ENCODE measurements at regions not wholly inside any gene's neighbourhood (a gene's known extent, or its start where the extent isn't known, plus 50 kb on each side); places are given as distances from the start of the nearest gene placed in this dataset.
"Not testable (repeated sequence)": the region's sequence is repeated elsewhere in the genome, so short reads cannot be mapped to it uniquely, and the experiment has no call there.

DNA sequence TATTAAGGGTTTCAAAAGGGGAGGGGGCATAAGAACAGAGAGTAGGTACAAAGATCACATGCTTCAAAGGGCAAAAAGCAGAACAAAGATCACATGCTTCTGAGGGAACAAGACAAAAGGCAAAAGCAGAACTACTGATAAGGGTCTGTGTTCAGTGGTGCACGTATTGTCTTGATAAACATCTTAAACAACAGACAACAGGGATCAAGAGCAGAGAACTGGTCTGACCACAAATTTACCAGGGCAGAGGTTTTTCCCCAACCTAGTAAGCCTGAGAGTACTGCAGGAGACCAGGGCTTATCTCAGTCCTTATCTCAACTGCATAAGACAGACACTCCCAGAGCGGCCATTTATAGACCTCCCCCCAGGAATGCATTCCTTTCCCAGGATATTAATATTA, 900.2 kb upstream of the PRKX start:
- DNase-seq; intact Hi-C loops (cut with micrococcal nuclease): not testable (repeated sequence)

More for the DNA sequence above, 900.2 kb upstream of the PRKX start:
- H3K36me3 ChIP-seq (ENCODE audit: control insufficient read depth, insufficient read depth, low read length); H3K9me3 ChIP-seq (ENCODE audit: control insufficient read depth, insufficient read depth, low read length); H3K9me1 ChIP-seq (ENCODE audit: insufficient read depth, low read length); H2BK20ac ChIP-seq (ENCODE audit: low read depth, low read length); H2AK5ac ChIP-seq (ENCODE audit: low read depth, low read length); H4K91ac ChIP-seq (ENCODE audit: insufficient read depth, low read depth, low read length); H3K23ac ChIP-seq (ENCODE audit: low read depth, low read length); H4K8ac ChIP-seq (ENCODE audit: low read depth in 2 of 2, low read length in 2 of 2); H2BK120ac ChIP-seq (ENCODE audit: low read depth, low read length); H4K5ac ChIP-seq (ENCODE audit: low read depth, low read length); CTCF ChIA-PET; in situ Hi-C loops (cut with MboI; ENCODE audit: low sequenced_read_pairs); H3K27me3 ChIP-seq (ENCODE audit: control insufficient read depth, insufficient read depth, low read length); H3K56ac ChIP-seq (ENCODE audit: extremely low read depth, insufficient read depth, low read length); dilution Hi-C loops (cut with HindIII; ENCODE audit: low sequenced_read_pairs, unreplicated experiment); H3K9ac ChIP-seq (ENCODE audit: low read depth, low read length); H2AFZ ChIP-seq (replicated peaks; ENCODE audit: low read length, poor library complexity); H3K4me3 ChIP-seq (ENCODE audit: insufficient read depth, low read depth, low read length); H3K18ac ChIP-seq (ENCODE audit: low read depth, low read length); H4K20me1 ChIP-seq (ENCODE audit: insufficient read depth, low read length); H3K4ac ChIP-seq (ENCODE audit: low read depth, low read length); H3K4me1 ChIP-seq (ENCODE audit: control insufficient read depth, insufficient read depth, low read length); ATAC-seq (ENCODE audit: low read depth); POLR2A ChIA-PET (ENCODE audit: unreplicated experiment); H3K14ac ChIP-seq (replicated peaks; ENCODE audit: low read depth, low read length); H3K4me2 ChIP-seq (ENCODE audit: low read depth, low read length); H2BK15ac ChIP-seq (ENCODE audit: low read depth, low read length); H2BK5ac ChIP-seq (ENCODE audit: low read depth, low read length, poor library complexity, severe bottlenecking); BruUV-seq (replicated peaks); H2AK9ac ChIP-seq (replicated peaks; ENCODE audit: low read depth, low read length, poor library complexity); H3K79me1 ChIP-seq (ENCODE audit: low read depth in 1 of 2, low read length in 2 of 2); H3K27ac ChIP-seq (ENCODE audit: insufficient read depth, low read length): not testable (repeated sequence)
- WGBS, 2 experiments (ENCODE audit: extremely low coverage in 2 of 2, insufficient read length in 1 of 2): no CpG with 5 or more reads among the region's 2 CpGs

Data from IMR-90 (cell line).